AG09309 (cell line): ENCODE measurements at regions not wholly inside any gene's neighbourhood (a gene's known extent, or its start where the extent isn't known, plus 50 kb on each side); places are given as distances from the start of the nearest gene placed in this dataset.

Source experiments
- DNase-seq: peaks from one replicate; pipeline ENCODE4 v3.0.0-alpha.2; 2010; ENCODE audit warnings: low read depth
- H3K4me3 ChIP-seq: 2 replicates; pipeline ENCODE4 v1.5.1; 2011; ENCODE audit warnings: mild to moderate bottlenecking, low read depth, low read length, moderate library complexity; ENCODE audit not compliant: control insufficient read depth
- CTCF ChIP-seq: IDR thresholded peaks from 2 replicates; pipeline ENCODE4 v1.5.1; 2011; ENCODE audit warnings: mild to moderate bottlenecking, low read depth, low read length, inconsistent platforms; ENCODE audit not compliant: insufficient read depth, control insufficient read depth; ENCODE audit errors: missing control alignments

- DNase-seq = no peak
- no peak overlapping the region for H3K4me3 ChIP-seq
- TF ChIP-seq CTCF = no peak
Measured at GRCh38 chr3:188025555-188025954, 128.4 kb upstream of the LPP start.

DNA sequence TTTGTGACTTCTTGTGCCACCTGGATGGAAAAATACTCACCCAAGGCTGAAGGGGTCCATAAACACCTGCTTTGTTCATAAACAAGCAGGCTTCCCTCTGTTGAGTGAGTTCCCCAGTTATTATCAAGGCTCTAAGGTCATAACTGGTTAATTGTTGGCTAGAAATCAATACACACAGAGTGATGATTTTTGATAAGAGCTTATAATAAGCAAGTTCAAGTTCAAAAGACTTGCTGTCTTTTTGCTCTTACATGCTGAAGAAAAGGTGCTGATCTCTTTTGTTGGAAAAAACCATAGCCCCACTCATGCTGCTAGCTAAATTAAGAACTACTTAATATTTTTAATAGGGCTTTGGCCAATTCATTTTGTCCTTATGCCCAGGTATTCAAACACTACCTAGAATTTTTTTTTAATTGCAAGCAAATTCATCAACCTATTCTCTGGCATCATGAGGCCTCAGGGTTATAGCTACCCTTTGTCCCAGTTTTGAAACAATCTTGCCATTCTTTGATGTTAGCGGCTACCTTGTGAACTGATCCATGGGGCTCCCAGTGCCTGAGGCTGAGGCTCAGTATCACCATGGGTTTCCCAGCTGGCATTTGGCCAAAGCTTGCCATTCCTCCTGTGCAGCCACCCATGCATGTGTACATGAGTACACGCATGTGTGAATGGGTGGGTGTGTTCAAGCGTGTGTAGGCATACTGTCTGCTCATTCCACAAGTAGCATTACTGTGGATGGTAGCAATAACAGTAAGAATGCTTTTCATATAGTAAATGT is 127.6 kb upstream of the LPP start:
- no peak for TF ChIP-seq CTCF

GRCh38 chr3:188031121-188031520 is 122.8 kb upstream of the LPP start:
- DNase-seq = no peak
- H3K4me3 ChIP-seq = no peak overlapping the region
- no peak for TF ChIP-seq CTCF

More for the DNA sequence above, 127.6 kb upstream of the LPP start:
- H3K4me3 ChIP-seq = no peak overlapping the region
- DNase-seq = no peak

- DNase-seq = no peak
- TF ChIP-seq CTCF = no peak
- no peak overlapping the region for H3K4me3 ChIP-seq
Measured at GRCh38 chr3:188034989-188035388, 119.0 kb upstream of the LPP start.

DNA sequence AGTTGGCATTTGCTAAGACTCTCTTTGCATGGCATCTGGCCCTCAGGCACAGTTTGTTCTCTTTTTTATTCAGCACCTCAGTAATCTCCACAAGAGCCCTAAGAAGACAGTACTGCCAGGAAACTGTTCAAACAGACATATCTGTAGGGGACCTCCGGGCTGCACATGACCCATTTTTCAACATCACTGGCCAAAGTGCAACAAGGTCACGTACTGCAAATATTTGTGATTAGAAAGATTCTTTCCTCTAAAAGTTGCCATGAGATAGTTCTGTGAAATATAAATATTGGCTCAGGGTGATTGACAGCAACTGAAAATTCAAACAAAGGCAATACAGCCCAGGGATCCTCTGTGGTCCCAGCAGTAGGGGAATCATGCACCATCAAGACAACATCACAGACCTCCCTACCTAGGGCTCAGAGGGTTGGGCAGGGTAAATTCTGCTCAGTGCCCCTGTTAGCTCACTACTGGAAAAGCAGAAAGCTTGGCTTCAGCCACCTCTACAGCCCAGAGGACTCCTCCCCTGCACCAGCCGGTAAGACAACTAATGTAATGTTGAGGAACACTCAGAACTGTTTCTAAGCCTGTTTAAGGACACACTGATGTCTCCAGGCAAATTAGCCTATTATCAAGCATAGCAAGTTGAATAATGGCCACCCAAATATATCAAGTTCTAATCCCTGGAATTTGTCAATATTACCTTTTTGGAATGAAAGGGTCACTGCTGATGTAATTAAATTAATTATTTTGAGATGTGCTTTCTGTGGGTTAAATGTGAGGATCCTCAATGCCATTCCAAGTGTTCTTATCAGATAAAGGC is 117.4 kb upstream of the LPP start:
- H3K4me3 ChIP-seq = no peak overlapping the region
- no peak for DNase-seq
- no peak for TF ChIP-seq CTCF

DNA sequence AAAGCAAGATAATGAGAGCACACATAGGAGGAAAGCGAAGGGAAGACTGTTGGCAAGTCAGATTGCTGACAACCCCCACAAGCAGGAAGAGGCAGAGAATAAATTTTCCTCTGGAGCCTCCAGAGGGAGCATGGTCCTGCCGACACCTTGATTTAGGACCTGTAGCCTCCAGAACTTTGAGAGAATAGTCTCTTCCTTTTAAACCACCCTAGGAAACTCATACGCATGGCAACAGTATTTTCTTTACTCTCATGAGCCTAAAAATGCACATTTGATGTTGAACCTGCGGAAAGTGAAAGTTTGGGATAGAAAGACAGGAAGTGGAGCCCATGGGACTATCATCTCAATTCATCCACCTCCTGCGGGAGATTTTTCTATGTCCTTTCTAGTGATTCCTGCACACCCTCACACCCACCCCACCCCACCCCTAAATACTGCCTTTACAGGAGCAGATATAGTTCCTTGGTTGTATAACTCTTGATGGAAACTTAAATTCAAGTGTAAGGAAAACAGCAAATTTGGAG is 116.7 kb upstream of the LPP start:
- H3K4me3 ChIP-seq = no peak overlapping the region
- peak; percentile 63 for TF ChIP-seq CTCF
- DNase-seq = no peak
